Activated B cell treated with CpG ODN at 0.5 μM for 24 hours (primary cell): ENCODE measurements at regions not wholly inside any gene's neighbourhood (a gene's known extent, or its start where the extent isn't known, plus 50 kb on each side); places are given as distances from the start of the nearest gene placed in this dataset.

Experiments
- ATAC-seq: fragments of 200-7000 bp; cut with Tn5 transposase; one replicate; pipeline ENCODE4 v1.10.0; 2021; ENCODE audit warnings: low read depth, mild to moderate bottlenecking, moderate library complexity
- CTCF ChIA-PET: fragments of 350-600 bp; sonication (Branson Sonifier 250); formaldehyde crosslinking; loops from one replicate; lab custom pipeline; 2021; ENCODE audit warnings: antibody characterized with exemption; lab: Charles Lee
- POLR2A ChIA-PET: fragments of 350-600 bp; sonication (Branson Sonifier 250); formaldehyde crosslinking; loops from one replicate; lab custom pipeline; 2021; ENCODE audit warnings: antibody characterized with exemption; lab: Charles Lee
- DNase-seq: peaks from one replicate; pipeline ENCODE4 v3.0.0; 2022
- H3K27ac Mint-ChIP-seq: one replicate; pipeline ENCODE4 v1.8.0; 2020; ENCODE audit warnings: mixed read lengths
- H3K27me3 Mint-ChIP-seq: one replicate; pipeline ENCODE4 v1.8.0; 2021; ENCODE audit warnings: mixed read lengths
- H3K36me3 Mint-ChIP-seq: one replicate; pipeline ENCODE4 v1.8.0; 2021; ENCODE audit warnings: low read depth, mixed read lengths
- H3K4me1 Mint-ChIP-seq: one replicate; pipeline ENCODE4 v1.8.0; 2021; ENCODE audit warnings: mixed read lengths
- H3K4me3 Mint-ChIP-seq: one replicate; pipeline ENCODE4 v1.8.0; 2020; ENCODE audit warnings: mild to moderate bottlenecking, mixed read lengths
- H3K9me3 Mint-ChIP-seq: one replicate; pipeline ENCODE4 v1.8.0; 2020; ENCODE audit warnings: mixed read lengths
- intact Hi-C: fragments of 100-400 bp; cut with micrococcal nuclease; formaldehyde crosslinking; loops from one replicate; pipeline ENCODE4 v1.15.1; 2024
- TF ChIP-seq, protein P1 (sequence below): fragments of 200-600 bp; IDR thresholded peaks from one replicate; pipeline ENCODE4 v1.8.0; 2022; ENCODE audit warnings: antibody characterized with exemption, mild to moderate bottlenecking

GRCh38 chr1:98268316-98268715, 347.5 kb upstream of the DPYD start:
- H3K4me3 Mint-ChIP-seq = no peak overlapping the region
- TF ChIP-seq, protein P1, sequence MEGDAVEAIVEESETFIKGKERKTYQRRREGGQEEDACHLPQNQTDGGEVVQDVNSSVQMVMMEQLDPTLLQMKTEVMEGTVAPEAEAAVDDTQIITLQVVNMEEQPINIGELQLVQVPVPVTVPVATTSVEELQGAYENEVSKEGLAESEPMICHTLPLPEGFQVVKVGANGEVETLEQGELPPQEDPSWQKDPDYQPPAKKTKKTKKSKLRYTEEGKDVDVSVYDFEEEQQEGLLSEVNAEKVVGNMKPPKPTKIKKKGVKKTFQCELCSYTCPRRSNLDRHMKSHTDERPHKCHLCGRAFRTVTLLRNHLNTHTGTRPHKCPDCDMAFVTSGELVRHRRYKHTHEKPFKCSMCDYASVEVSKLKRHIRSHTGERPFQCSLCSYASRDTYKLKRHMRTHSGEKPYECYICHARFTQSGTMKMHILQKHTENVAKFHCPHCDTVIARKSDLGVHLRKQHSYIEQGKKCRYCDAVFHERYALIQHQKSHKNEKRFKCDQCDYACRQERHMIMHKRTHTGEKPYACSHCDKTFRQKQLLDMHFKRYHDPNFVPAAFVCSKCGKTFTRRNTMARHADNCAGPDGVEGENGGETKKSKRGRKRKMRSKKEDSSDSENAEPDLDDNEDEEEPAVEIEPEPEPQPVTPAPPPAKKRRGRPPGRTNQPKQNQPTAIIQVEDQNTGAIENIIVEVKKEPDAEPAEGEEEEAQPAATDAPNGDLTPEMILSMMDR = no peak
- POLR2A ChIA-PET = no interaction called here
- peaks cover 5% of the 10 kb centered on the region for H3K9me3 Mint-ChIP-seq
- ATAC-seq = no peak
- H3K36me3 Mint-ChIP-seq = no peaks in the 10 kb centered on the region
- H3K27ac Mint-ChIP-seq = no peak overlapping the region
- no peaks in the 10 kb centered on the region for H3K27me3 Mint-ChIP-seq
- no peaks in the 10 kb centered on the region for H3K4me1 Mint-ChIP-seq
- DNase-seq = no peak
- intact Hi-C loops = no loop called here
- CTCF ChIA-PET = no interaction called here

- H3K4me1 Mint-ChIP-seq = no peaks in the 10 kb centered on the region
- intact Hi-C loops = no loop called here
- H3K27ac Mint-ChIP-seq = no peak overlapping the region
- ChIA-PET POLR2A (no interaction called here), CTCF (no interaction called here)
- TF ChIP-seq, protein P1 = no peak
- DNase-seq (no peak), ATAC-seq (no peak)
- H3K36me3 Mint-ChIP-seq = no peaks in the 10 kb centered on the region
- H3K9me3 Mint-ChIP-seq = peaks cover 3% of the 10 kb centered on the region
- no peaks in the 10 kb centered on the region for H3K27me3 Mint-ChIP-seq
- H3K4me3 Mint-ChIP-seq = no peak overlapping the region
These were observed 346.6 kb upstream of the DPYD start for GRCh38 chr1:98267423-98267822.

DNA sequence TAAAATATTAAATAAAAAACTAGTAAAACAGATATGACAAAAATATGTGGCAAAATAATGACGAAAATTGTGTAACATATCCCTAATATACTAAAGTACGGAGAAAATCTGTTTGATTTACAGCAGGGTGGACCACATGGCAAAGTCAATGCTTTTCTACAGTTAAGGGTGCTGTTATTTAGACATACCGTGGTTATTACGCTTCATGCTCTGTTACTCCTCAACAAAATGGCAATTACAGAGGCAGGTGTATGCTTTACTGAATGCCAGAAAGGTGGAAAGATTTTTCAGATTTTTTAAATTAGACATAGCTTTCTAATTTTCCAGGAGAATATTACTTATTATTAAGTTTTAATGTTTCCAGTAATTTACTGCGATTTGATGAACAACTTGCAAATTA, 343.9 kb upstream of the DPYD start:
- TF ChIP-seq, protein P1 = no peak
- peaks cover 2% of the 10 kb centered on the region for H3K9me3 Mint-ChIP-seq

GRCh38 chr1:98260839-98261238, 340.0 kb upstream of the DPYD start:
- intact Hi-C loops = no loop called here
- ATAC-seq = no peak
- no peaks in the 10 kb centered on the region for H3K36me3 Mint-ChIP-seq
- TF ChIP-seq, protein P1 = no peak
- H3K27ac Mint-ChIP-seq = no peak overlapping the region
- CTCF ChIA-PET = no interaction called here
- POLR2A ChIA-PET = no interaction called here
- no peak for DNase-seq
- no peaks in the 10 kb centered on the region for H3K4me1 Mint-ChIP-seq
- H3K4me3 Mint-ChIP-seq = no peak overlapping the region
- no peaks in the 10 kb centered on the region for H3K27me3 Mint-ChIP-seq
- H3K9me3 Mint-ChIP-seq = peaks cover 2% of the 10 kb centered on the region

More for the DNA sequence above, 343.9 kb upstream of the DPYD start:
- intact Hi-C loops = no loop called here
- CTCF ChIA-PET = interaction anchor here (0.7 kb wide), 1 partner anchor 25 kb away, joined by 3 read pairs; no protein-coding TSS in a partner anchor
- no peak for ATAC-seq
- Mint-ChIP-seq H3K27ac (no peak overlapping the region), H3K4me1 (no peaks in the 10 kb centered on the region), H3K36me3 (no peaks in the 10 kb centered on the region), H3K27me3 (no peaks in the 10 kb centered on the region), H3K4me3 (no peak overlapping the region)
- POLR2A ChIA-PET = interaction anchor here (0.6 kb wide), 1 partner anchor 527 kb away, joined by 5 read pairs; no protein-coding TSS in a partner anchor
- no peak for DNase-seq

GRCh38 chr1:98260412-98260811, 339.6 kb upstream of the DPYD start:
- POLR2A ChIA-PET = no interaction called here

More at GRCh38 chr1:98260412-98260811, 339.6 kb upstream of the DPYD start:
- Mint-ChIP-seq H3K9me3 (peaks cover 2% of the 10 kb centered on the region), H3K4me3 (no peak overlapping the region), H3K4me1 (no peaks in the 10 kb centered on the region), H3K36me3 (no peaks in the 10 kb centered on the region), H3K27ac (no peak overlapping the region), H3K27me3 (no peaks in the 10 kb centered on the region)
- ATAC-seq = no peak
- intact Hi-C loops = no loop called here
- CTCF ChIA-PET = no interaction called here
- no peak for DNase-seq
- TF ChIP-seq, protein P1 = no peak
